GM23338 (cell line): ENCODE measurements at regions not wholly inside any gene's neighbourhood (a gene's known extent, or its start where the extent isn't known, plus 50 kb on each side); places are given as distances from the start of the nearest gene placed in this dataset.

Experiments used
- ATAC-seq: fragments of 200-7000 bp; cut with Tn5 transposase; 3 replicates; pipeline ENCODE4 v1.9.1; 2020
- DNase-seq: peaks from one replicate; pipeline ENCODE4 v3.0.0-alpha.2; 2015; ENCODE audit warnings: low spot score
- H2AFZ ChIP-seq: fragments of 200-600 bp; sonication (generic); 2 replicates; pipeline ENCODE4 v1.8.0; 2016; ENCODE audit warnings: antibody characterized with exemption, mild to moderate bottlenecking, moderate library complexity
- H3F3A ChIP-seq: fragments of 200-600 bp; sonication (generic); replicated peaks from 2 replicates; pipeline ENCODE4 v1.8.0; 2017; ENCODE audit warnings: antibody characterized with exemption, mixed run types, low read depth
- H3K27ac ChIP-seq: fragments of 200-600 bp; sonication (generic); 2 replicates; pipeline ENCODE4 v1.6.1; 2016; ENCODE audit warnings: low read depth
- H3K27me3 ChIP-seq: fragments of 200-600 bp; sonication (generic); 2 replicates; pipeline ENCODE4 v1.8.0; 2016; ENCODE audit warnings: mild to moderate bottlenecking, mixed run types, moderate library complexity; ENCODE audit not compliant: insufficient read depth
- H3K36me3 ChIP-seq: fragments of 200-600 bp; sonication (generic); 2 replicates; pipeline ENCODE4 v1.8.0; 2016; ENCODE audit warnings: mild to moderate bottlenecking; ENCODE audit not compliant: insufficient read depth
- H3K4me1 ChIP-seq: fragments of 200-600 bp; sonication (generic); 2 replicates; pipeline ENCODE4 v1.8.0; 2016; ENCODE audit warnings: mild to moderate bottlenecking, moderate library complexity; ENCODE audit not compliant: insufficient read depth
- H3K4me2 ChIP-seq: fragments of 200-600 bp; sonication (generic); 2 replicates; pipeline ENCODE4 v1.7.1; 2017; ENCODE audit warnings: mixed run types
- H3K4me3 ChIP-seq: fragments of 200-600 bp; sonication (generic); 2 replicates; pipeline ENCODE4 v1.6.1; 2016; ENCODE audit warnings: mixed run types
- H3K79me2 ChIP-seq: fragments of 200-600 bp; sonication (generic); replicated peaks from 2 replicates; pipeline ENCODE4 v1.8.0; 2017; ENCODE audit warnings: mild to moderate bottlenecking; ENCODE audit not compliant: insufficient read depth
- H3K9me2 ChIP-seq: fragments of 200-600 bp; sonication (generic); 2 replicates; pipeline ENCODE4 v1.8.0; 2017; ENCODE audit not compliant: insufficient read depth
- H4K20me1 ChIP-seq: fragments of 200-600 bp; sonication (generic); replicated peaks from 2 replicates; pipeline ENCODE4 v1.8.0; 2017; ENCODE audit warnings: mild to moderate bottlenecking; ENCODE audit not compliant: insufficient read depth
- H3K27ac Mint-ChIP-seq: 2 replicates; pipeline ENCODE4 v1.8.0; 2020; ENCODE audit warnings: inconsistent platforms, mild to moderate bottlenecking, moderate library complexity, mixed read lengths
- H3K27me3 Mint-ChIP-seq: 3 replicates; pipeline ENCODE4 v1.8.0; 2022; ENCODE audit warnings: low read depth, mild to moderate bottlenecking, moderate library complexity, mixed read lengths, inconsistent platforms; ENCODE audit not compliant: insufficient read depth, poor library complexity
- H3K36me3 Mint-ChIP-seq: 3 replicates; pipeline ENCODE4 v1.8.0; 2021; ENCODE audit warnings: low read depth, mild to moderate bottlenecking, inconsistent platforms, moderate library complexity, mixed read lengths
- H3K4me1 Mint-ChIP-seq: 3 replicates; pipeline ENCODE4 v1.8.0; 2020; ENCODE audit warnings: mild to moderate bottlenecking, inconsistent platforms, mixed read lengths
- H3K4me3 Mint-ChIP-seq: 3 replicates; pipeline ENCODE4 v1.8.0; 2021; ENCODE audit warnings: moderate library complexity, mild to moderate bottlenecking, inconsistent platforms, mixed read lengths
- H3K9me3 Mint-ChIP-seq: 3 replicates; pipeline ENCODE4 v1.8.0; 2020; ENCODE audit warnings: moderate library complexity, mild to moderate bottlenecking, inconsistent platforms, mixed read lengths
- EZH2phosphoT487 ChIP-seq: fragments of 200-600 bp; sonication (generic); IDR thresholded peaks from one replicate; pipeline ENCODE4 v1.8.1; 2018; ENCODE audit warnings: antibody characterized with exemption; ENCODE audit not compliant: unreplicated experiment
- JUNB ChIP-seq: IDR thresholded peaks from one replicate; pipeline ENCODE4 v1.6.1; 2016; ENCODE audit warnings: antibody characterized with exemption; ENCODE audit not compliant: unreplicated experiment
- NANOG ChIP-seq: IDR thresholded peaks from 2 replicates; pipeline ENCODE4 v1.6.1; 2016; ENCODE audit warnings: antibody characterized with exemption, borderline replicate concordance
- REST ChIP-seq: IDR thresholded peaks from one replicate; pipeline ENCODE4 v1.6.1; 2018; ENCODE audit warnings: antibody characterized with exemption; ENCODE audit not compliant: unreplicated experiment
- ZNF114 ChIP-seq: fragments of 250-450 bp; sonication (Bioruptor Pico); IDR thresholded peaks from 2 replicates; pipeline ENCODE4 v1.5.0; 2020; ENCODE audit warnings: mild to moderate bottlenecking, moderate library complexity
- ZNF331 ChIP-seq: fragments of 250-450 bp; sonication (Bioruptor Pico); IDR thresholded peaks from 2 replicates; pipeline ENCODE4 v1.5.0; 2020; ENCODE audit warnings: low read depth, mild to moderate bottlenecking, moderate library complexity
- TF ChIP-seq, protein P1 (sequence below): IDR thresholded peaks from 2 replicates; pipeline ENCODE4 v1.6.1; 2016; ENCODE audit warnings: antibody characterized with exemption

GRCh38 chr12:42695490-42695995 is 106.0 kb upstream of the PRICKLE1 start:
- Mint-ChIP-seq H3K27ac (no peak overlapping the region), H3K36me3 (peaks cover 16% of the 10 kb centered on the region; the same call in 2 of the 3 replicates), H3K9me3 (peaks cover 9% of the 10 kb centered on the region; the same call in 2 of the 3 replicates), H3K4me3 (no peak overlapping the region), H3K4me1 (peaks cover 18% of the 10 kb centered on the region), H3K27me3 (no peaks in the 10 kb centered on the region)
- TF ChIP-seq JUNB (no peak), EZH2phosphoT487 (no peak)
- Histone ChIP-seq H3K36me3 (no peaks in the 10 kb centered on the region), H3F3A (no peaks in the 10 kb centered on the region), H3K27me3 (no peaks in the 10 kb centered on the region), H4K20me1 (no peaks in the 10 kb centered on the region), H3K4me1 (peaks cover 14% of the 10 kb centered on the region), H2AFZ (no peak overlapping the region), H3K9me2 (peaks cover 8% of the 10 kb centered on the region; the same call in 1 of the 2 replicates), H3K27ac (no peak overlapping the region), H3K4me3 (no peak overlapping the region), H3K4me2 (no peak overlapping the region), H3K79me2 (no peaks in the 10 kb centered on the region)
- ATAC-seq (no peak), DNase-seq (no peak)

- no peaks in the 10 kb centered on the region for H4K20me1 ChIP-seq
- H3K4me3 Mint-ChIP-seq = no peak overlapping the region
- H3K4me3 ChIP-seq = no peak overlapping the region
- ATAC-seq (peak; percentile 51), DNase-seq (peak; percentile 6)
- peaks cover 14% of the 10 kb centered on the region for H3K4me1 Mint-ChIP-seq
- H3K4me1 ChIP-seq = peaks cover 14% of the 10 kb centered on the region
- H3K36me3 ChIP-seq = no peaks in the 10 kb centered on the region
- H3K36me3 Mint-ChIP-seq = peaks cover 22% of the 10 kb centered on the region; the same call in 2 of the 3 replicates
- TF ChIP-seq, protein P1, sequence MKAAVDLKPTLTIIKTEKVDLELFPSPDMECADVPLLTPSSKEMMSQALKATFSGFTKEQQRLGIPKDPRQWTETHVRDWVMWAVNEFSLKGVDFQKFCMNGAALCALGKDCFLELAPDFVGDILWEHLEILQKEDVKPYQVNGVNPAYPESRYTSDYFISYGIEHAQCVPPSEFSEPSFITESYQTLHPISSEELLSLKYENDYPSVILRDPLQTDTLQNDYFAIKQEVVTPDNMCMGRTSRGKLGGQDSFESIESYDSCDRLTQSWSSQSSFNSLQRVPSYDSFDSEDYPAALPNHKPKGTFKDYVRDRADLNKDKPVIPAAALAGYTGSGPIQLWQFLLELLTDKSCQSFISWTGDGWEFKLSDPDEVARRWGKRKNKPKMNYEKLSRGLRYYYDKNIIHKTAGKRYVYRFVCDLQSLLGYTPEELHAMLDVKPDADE = no peak
- peak; percentile 14; the same call in 1 of the 2 replicates for TF ChIP-seq NANOG
- no peaks in the 10 kb centered on the region for H3F3A ChIP-seq
- peak overlapping the region; percentile 83 for H3K27ac Mint-ChIP-seq
- H2AFZ ChIP-seq = no peak overlapping the region; the same call in 1 of the 2 replicates
- H3K27me3 Mint-ChIP-seq = no peaks in the 10 kb centered on the region
- H3K9me2 ChIP-seq = peaks cover 8% of the 10 kb centered on the region; the same call in 1 of the 2 replicates
- H3K27ac ChIP-seq = no peak overlapping the region
- H3K9me3 Mint-ChIP-seq = peaks cover 13% of the 10 kb centered on the region; the same call in 2 of the 3 replicates
- no peaks in the 10 kb centered on the region for H3K27me3 ChIP-seq
- no peaks in the 10 kb centered on the region for H3K79me2 ChIP-seq
- peak overlapping the region; percentile 31 for H3K4me2 ChIP-seq
Measured at GRCh38 chr12:42692749-42693148, 103.2 kb upstream of the PRICKLE1 start.

DNA sequence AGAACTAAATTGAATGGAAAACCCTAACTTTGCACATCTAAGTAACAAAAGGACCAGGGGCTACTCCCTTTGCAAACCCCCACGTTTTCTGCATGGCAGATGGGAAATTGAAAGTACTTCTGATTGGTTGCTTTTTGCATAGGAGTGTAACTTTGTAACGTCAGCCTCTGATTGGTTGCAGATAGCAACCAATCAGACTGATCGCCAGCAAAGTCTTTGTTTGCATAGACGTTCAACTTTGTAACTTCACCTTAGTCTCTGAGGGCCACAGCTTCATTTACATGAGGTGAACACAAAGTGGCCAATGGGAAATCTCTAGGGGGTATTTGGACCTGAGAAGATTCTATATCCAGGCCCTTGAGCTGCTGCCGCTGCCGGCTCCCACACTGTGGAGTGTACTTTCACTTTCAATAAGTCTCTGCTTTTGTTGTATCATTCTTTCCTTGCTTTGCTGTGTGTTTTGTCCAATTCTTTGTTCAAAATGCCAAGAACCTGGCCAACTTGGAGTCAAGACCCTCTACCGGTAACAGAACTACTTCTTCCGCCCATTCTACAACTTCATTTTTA is 102.5 kb upstream of the PRICKLE1 start:
- H3F3A ChIP-seq = no peaks in the 10 kb centered on the region
- peaks cover 13% of the 10 kb centered on the region; the same call in 2 of the 3 replicates for H3K9me3 Mint-ChIP-seq
- no peaks in the 10 kb centered on the region for H4K20me1 ChIP-seq
- peaks cover 12% of the 10 kb centered on the region for H3K4me1 Mint-ChIP-seq
- TF ChIP-seq, protein P1 = no peak
- no peak for TF ChIP-seq ZNF331 (CRISPR knock-in tag)
- no peak for TF ChIP-seq EZH2phosphoT487
- no peak for TF ChIP-seq REST
- TF ChIP-seq NANOG = no peak
- no peak for TF ChIP-seq ZNF114 (CRISPR knock-in tag)
- peak overlapping the region; percentile 13; the same call in 1 of the 2 replicates for H3K4me2 ChIP-seq
- peak; percentile 2 for DNase-seq
- H3K4me3 ChIP-seq = no peak overlapping the region
- H3K79me2 ChIP-seq = no peaks in the 10 kb centered on the region
- H3K9me2 ChIP-seq = peaks cover 12% of the 10 kb centered on the region; the same call in 1 of the 2 replicates
- H2AFZ ChIP-seq = no peak overlapping the region
- H3K27ac Mint-ChIP-seq = no peak overlapping the region; the same call in 1 of the 2 replicates
- H3K36me3 ChIP-seq = no peaks in the 10 kb centered on the region
- H3K36me3 Mint-ChIP-seq = peaks cover 22% of the 10 kb centered on the region; the same call in 2 of the 3 replicates
- no peak overlapping the region for H3K4me3 Mint-ChIP-seq
- no peak for ATAC-seq
- H3K27me3 Mint-ChIP-seq = no peaks in the 10 kb centered on the region
- H3K27ac ChIP-seq = no peak overlapping the region
- peaks cover 14% of the 10 kb centered on the region for H3K4me1 ChIP-seq
- H3K27me3 ChIP-seq = no peaks in the 10 kb centered on the region
